ENCODE measurements at regions not wholly inside any gene's neighbourhood (a gene's known extent, or its start where the extent isn't known, plus 50 kb on each side); places are given as distances from the start of the nearest gene placed in this dataset.

GRCh38 chr2:220309215-220309614 is 681.8 kb downstream of the SLC4A3 start:
- Mint-ChIP-seq H3K27ac (no peak overlapping the region), H3K27me3 (ENCODE audit: low read depth) (no peaks in the 10 kb centered on the region), H3K4me1 (no peaks in the 10 kb centered on the region), H3K36me3 (ENCODE audit: insufficient read depth in 1 of 3, low read depth in 3 of 3) (no peaks in the 10 kb centered on the region), H3K4me3 (no peak overlapping the region), H3K9me3 (no peaks in the 10 kb centered on the region; a peak in 1 of 5 replicates)
- H3K14ac ChIP-seq (ENCODE audit: insufficient read depth, low read length) = no peak overlapping the region
- no peaks in the 10 kb centered on the region for H3K23me2 ChIP-seq (ENCODE audit: insufficient read length, low read depth, low read length, poor library complexity, severe bottlenecking)
- no peak overlapping the region for H4K8ac ChIP-seq (replicated peaks; ENCODE audit: insufficient read length, low read depth, low read length)
- no peaks in the 10 kb centered on the region for H3K79me1 ChIP-seq (ENCODE audit: insufficient read depth, low read depth, low read length, poor library complexity, severe bottlenecking)
- H3K27ac ChIP-seq (ENCODE audit: insufficient read length, low read depth, low read length) = no peak overlapping the region
- no peak overlapping the region for H2AFZ ChIP-seq (ENCODE audit: low read length)
- H2AK5ac ChIP-seq (ENCODE audit: insufficient read length, low read length) = no peak overlapping the region
- no peak overlapping the region for H4K91ac ChIP-seq (ENCODE audit: insufficient read length, low read depth, low read length)
- H3K9ac ChIP-seq (ENCODE audit: extremely low read depth, insufficient read length, low read length) = no peak overlapping the region
- no peak overlapping the region for H3K4ac ChIP-seq (ENCODE audit: low read depth, low read length)
- WGBS (ENCODE audit: extremely low coverage, insufficient read length, low lambda C conversion rate) = no CpG with 5 or more reads among the region's 1 CpG
- DNase-seq = no peak
- H4K20me1 ChIP-seq (ENCODE audit: control insufficient read depth, insufficient read depth, insufficient read length) = no peaks in the 10 kb centered on the region
- no peak for TF ChIP-seq CTCF (conservative IDR thresholded peaks at IDR 0.05)
- no peak overlapping the region for H3K56ac ChIP-seq (ENCODE audit: insufficient read length, low read depth, low read length)
- no peak overlapping the region for H2BK12ac ChIP-seq (ENCODE audit: insufficient read length, low read depth, low read length)
- no peak overlapping the region for H2BK5ac ChIP-seq (ENCODE audit: insufficient read length, low read length)
- no peaks in the 10 kb centered on the region for H3K4me1 ChIP-seq (ENCODE audit: insufficient read depth, low read length)
- no peaks in the 10 kb centered on the region for H3K79me2 ChIP-seq (ENCODE audit: insufficient read depth, low read length)
- H3T11ph ChIP-seq (ENCODE audit: low read length) = no peak overlapping the region
- H2BK15ac ChIP-seq (ENCODE audit: low read depth, low read length) = no peak overlapping the region
- H3K9me3 ChIP-seq (ENCODE audit: control insufficient read depth, low read depth, low read length) = no peaks in the 10 kb centered on the region
- no peaks in the 10 kb centered on the region for H3K27me3 ChIP-seq (ENCODE audit: insufficient read depth, low read length)
- no peak overlapping the region for H4K5ac ChIP-seq (ENCODE audit: insufficient read length, low read depth, low read length)
- no peak overlapping the region for H3K23ac ChIP-seq (ENCODE audit: insufficient read length, low read depth, low read length)
- H3K18ac ChIP-seq (ENCODE audit: insufficient read length, low read depth, low read length) = no peak overlapping the region
- H2BK120ac ChIP-seq (ENCODE audit: low read depth, low read length, poor library complexity, severe bottlenecking) = no peak overlapping the region
- H2BK20ac ChIP-seq (ENCODE audit: low read depth, low read length, poor library complexity, severe bottlenecking) = no peak overlapping the region
- H3K4me2 ChIP-seq (ENCODE audit: insufficient read depth, insufficient read length, low read length) = no peak overlapping the region
